ENCODE measurements at regions not wholly inside any gene's neighbourhood (a gene's known extent, or its start where the extent isn't known, plus 50 kb on each side); places are given as distances from the start of the nearest gene placed in this dataset.

GRCh38 chr7:96452146-96452545 is 130.2 kb upstream of the SLC25A13 start:
- Histone ChIP-seq H3K27me3 (no peaks in the 10 kb centered on the region), H3K36me3 (no peaks in the 10 kb centered on the region), H3K4me1 (no peaks in the 10 kb centered on the region), H3K27ac (no peak overlapping the region), H3K9me3 (no peaks in the 10 kb centered on the region), H3K4me3 (no peak overlapping the region)
- WGBS: 73% methylated on average over 2 of the region's 2 CpGs
- DNase-seq (ENCODE audit: low spot score in 2 of 2): no peak
- TF ChIP-seq POLR2A (IDR thresholded peaks at IDR 0.05): no peak
- no peak for TF ChIP-seq POLR2AphosphoS5 (IDR thresholded peaks at IDR 0.05)
- TF ChIP-seq EP300 (IDR thresholded peaks at IDR 0.05): no peak
- TF ChIP-seq, protein P1, sequence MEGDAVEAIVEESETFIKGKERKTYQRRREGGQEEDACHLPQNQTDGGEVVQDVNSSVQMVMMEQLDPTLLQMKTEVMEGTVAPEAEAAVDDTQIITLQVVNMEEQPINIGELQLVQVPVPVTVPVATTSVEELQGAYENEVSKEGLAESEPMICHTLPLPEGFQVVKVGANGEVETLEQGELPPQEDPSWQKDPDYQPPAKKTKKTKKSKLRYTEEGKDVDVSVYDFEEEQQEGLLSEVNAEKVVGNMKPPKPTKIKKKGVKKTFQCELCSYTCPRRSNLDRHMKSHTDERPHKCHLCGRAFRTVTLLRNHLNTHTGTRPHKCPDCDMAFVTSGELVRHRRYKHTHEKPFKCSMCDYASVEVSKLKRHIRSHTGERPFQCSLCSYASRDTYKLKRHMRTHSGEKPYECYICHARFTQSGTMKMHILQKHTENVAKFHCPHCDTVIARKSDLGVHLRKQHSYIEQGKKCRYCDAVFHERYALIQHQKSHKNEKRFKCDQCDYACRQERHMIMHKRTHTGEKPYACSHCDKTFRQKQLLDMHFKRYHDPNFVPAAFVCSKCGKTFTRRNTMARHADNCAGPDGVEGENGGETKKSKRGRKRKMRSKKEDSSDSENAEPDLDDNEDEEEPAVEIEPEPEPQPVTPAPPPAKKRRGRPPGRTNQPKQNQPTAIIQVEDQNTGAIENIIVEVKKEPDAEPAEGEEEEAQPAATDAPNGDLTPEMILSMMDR (IDR thresholded peaks at IDR 0.05): no peak

DNA sequence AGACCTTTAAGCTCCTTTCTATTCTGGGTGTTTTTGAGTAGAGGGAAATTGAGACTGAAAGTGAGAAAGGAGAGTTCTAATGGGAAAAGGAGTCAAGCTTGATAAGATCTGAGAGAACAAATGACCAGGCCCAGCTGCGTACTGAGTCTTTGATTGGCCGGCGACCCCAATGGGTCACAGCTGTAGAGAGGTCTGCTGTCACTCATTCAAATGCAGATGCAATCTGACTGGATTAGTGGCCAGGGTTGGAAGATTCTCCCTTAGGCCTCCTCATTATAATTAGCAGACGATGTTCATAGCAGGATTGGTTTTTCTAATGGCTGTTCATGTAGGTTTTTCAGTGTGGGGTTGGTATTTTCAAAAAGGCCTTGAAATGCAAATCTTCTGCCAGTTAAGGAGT is 127.2 kb upstream of the SLC25A13 start:
- no peaks in the 10 kb centered on the region for H3K4me1 ChIP-seq
- no peaks in the 10 kb centered on the region for H3K27me3 ChIP-seq
- no peaks in the 10 kb centered on the region for H3K9me3 ChIP-seq
- DNase-seq (ENCODE audit: low spot score in 2 of 2): no peak
- 59% methylated on average over 4 of the region's 4 CpGs for WGBS
- H3K36me3 ChIP-seq: no peaks in the 10 kb centered on the region
- no peak for TF ChIP-seq POLR2A (IDR thresholded peaks at IDR 0.05)
- no peak for TF ChIP-seq POLR2AphosphoS5 (IDR thresholded peaks at IDR 0.05)
- TF ChIP-seq, protein P1 (IDR thresholded peaks at IDR 0.05): no peak
- TF ChIP-seq EP300 (IDR thresholded peaks at IDR 0.05): no peak
- H3K4me3 ChIP-seq: no peak overlapping the region
- no peak overlapping the region for H3K27ac ChIP-seq

DNA sequence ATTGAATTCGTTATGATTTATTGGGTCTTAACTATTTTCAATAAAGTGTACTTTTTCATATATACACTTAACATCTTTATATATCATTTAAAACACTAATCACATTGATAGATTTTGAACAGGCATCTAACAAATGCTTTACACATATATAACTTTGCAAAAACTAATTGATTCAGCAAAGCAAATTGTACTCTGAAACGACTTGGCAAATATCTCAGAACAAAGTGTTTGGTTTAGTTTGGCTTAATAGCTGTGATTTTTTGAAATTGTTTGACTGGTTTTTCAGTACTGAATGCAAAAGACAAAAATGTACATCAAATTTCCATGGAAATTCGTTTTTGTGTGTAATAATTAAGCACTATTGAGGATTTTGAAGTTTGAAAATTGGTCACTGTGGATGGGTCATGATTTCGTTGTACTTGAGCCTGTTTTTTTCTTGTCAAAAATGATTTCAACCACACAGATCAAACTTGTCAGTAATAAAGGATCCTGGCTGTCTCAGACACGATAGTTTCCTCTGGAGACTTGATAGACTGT is 125.3 kb upstream of the SLC25A13 start:
- WGBS: 57% methylated on average over 5 of the region's 5 CpGs
- H3K36me3 ChIP-seq: no peaks in the 10 kb centered on the region
- TF ChIP-seq POLR2AphosphoS5 (IDR thresholded peaks at IDR 0.05): no peak
- TF ChIP-seq EP300 (IDR thresholded peaks at IDR 0.05): no peak
- H3K4me1 ChIP-seq: no peaks in the 10 kb centered on the region
- H3K27me3 ChIP-seq: no peaks in the 10 kb centered on the region
- DNase-seq (ENCODE audit: low spot score in 2 of 2): no peak
- H3K9me3 ChIP-seq: no peaks in the 10 kb centered on the region
- H3K27ac ChIP-seq: no peak overlapping the region
- H3K4me3 ChIP-seq: no peak overlapping the region

DNA sequence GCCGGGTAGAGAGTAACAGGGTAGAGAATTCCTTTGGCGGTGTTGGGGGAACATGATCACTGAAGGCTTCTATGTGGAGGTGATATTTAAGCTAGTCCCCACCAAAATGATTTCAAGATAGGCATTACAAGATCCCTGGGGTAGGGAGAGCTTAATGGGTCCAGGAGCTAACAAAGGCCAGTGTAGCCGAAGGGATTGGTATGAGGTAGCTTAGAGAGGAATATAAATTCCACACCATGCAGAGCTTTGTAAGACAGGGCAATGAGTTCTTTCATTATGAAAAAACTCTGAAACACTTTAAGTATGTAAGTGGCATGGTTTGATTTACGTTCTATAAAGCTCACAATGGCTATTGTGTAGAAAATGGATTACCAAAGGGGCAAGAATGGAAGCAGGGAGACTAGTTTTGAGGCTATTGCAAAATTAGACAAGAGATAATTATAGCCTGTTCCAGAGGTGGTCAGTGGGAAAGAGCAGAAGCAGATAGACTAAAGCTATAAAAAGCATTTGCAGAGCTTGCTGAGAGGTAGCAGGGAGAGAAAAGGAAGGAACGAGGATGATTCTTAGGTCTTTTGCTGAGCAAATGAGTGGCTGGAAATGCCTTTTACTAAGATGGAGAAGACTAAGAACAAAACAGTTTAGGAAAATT is 119.7 kb upstream of the SLC25A13 start:
- Histone ChIP-seq H3K27me3 (no peaks in the 10 kb centered on the region), H3K9me3 (no peaks in the 10 kb centered on the region), H3K4me3 (no peak overlapping the region), H3K4me1 (no peaks in the 10 kb centered on the region), H3K36me3 (no peaks in the 10 kb centered on the region), H3K27ac (no peak overlapping the region)
- no peak for TF ChIP-seq EP300 (IDR thresholded peaks at IDR 0.05)
- TF ChIP-seq POLR2AphosphoS5 (IDR thresholded peaks at IDR 0.05): no peak
- TF ChIP-seq POLR2A (IDR thresholded peaks at IDR 0.05): no peak
- 88% methylated on average over 5 of the region's 5 CpGs for WGBS
- no peak for DNase-seq (ENCODE audit: low spot score in 2 of 2)

DNA sequence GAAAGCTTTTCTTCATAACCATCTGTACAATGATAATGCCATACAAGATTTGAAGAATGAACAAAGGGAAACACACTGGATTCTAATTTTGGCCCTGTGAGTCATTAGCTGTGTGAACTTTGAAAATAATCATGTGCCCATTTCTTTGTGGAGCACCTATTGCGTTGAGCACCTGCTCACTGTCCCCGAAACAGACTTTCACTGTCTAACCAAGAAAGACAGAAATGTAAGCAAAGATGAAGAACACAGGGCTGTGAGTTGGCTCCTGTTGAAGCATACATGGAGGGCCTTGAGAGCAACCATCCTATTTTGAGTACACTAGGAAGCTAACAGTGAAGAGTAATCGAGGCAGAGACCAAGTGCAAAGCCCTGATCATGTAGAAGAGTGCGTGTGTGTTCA is 118.4 kb upstream of the SLC25A13 start:
- H3K4me1 ChIP-seq: no peaks in the 10 kb centered on the region
- H3K9me3 ChIP-seq: no peaks in the 10 kb centered on the region
- DNase-seq (ENCODE audit: low spot score in 2 of 2): no peak
- no peak overlapping the region for H3K4me3 ChIP-seq
- H3K36me3 ChIP-seq: no peaks in the 10 kb centered on the region
- H3K27me3 ChIP-seq: no peaks in the 10 kb centered on the region
- 90% methylated on average over 4 of the region's 4 CpGs for WGBS
- TF ChIP-seq, protein P1 (IDR thresholded peaks at IDR 0.05): no peak
- TF ChIP-seq POLR2AphosphoS5 (IDR thresholded peaks at IDR 0.05) (no peak), POLR2A (IDR thresholded peaks at IDR 0.05) (no peak), EP300 (IDR thresholded peaks at IDR 0.05) (no peak)
- no peak overlapping the region for H3K27ac ChIP-seq

GRCh38 chr7:96436880-96437279 is 115.0 kb upstream of the SLC25A13 start:
- Histone ChIP-seq H3K4me3 (no peak overlapping the region), H3K27ac (no peak overlapping the region), H3K9me3 (no peaks in the 10 kb centered on the region), H3K36me3 (no peaks in the 10 kb centered on the region), H3K27me3 (no peaks in the 10 kb centered on the region), H3K4me1 (no peaks in the 10 kb centered on the region)
- TF ChIP-seq, protein P1 (IDR thresholded peaks at IDR 0.05): no peak
- no peak for TF ChIP-seq POLR2A (IDR thresholded peaks at IDR 0.05)
- TF ChIP-seq EP300 (IDR thresholded peaks at IDR 0.05): no peak
- no peak for TF ChIP-seq POLR2AphosphoS5 (IDR thresholded peaks at IDR 0.05)
- no peak for DNase-seq (ENCODE audit: low spot score in 2 of 2)

All from suprapubic skin (tissue), 4 donors.